22Rv1 (cell line): ENCODE measurements at regions not wholly inside any gene's neighbourhood (a gene's known extent, or its start where the extent isn't known, plus 50 kb on each side); places are given as distances from the start of the nearest gene placed in this dataset.

ENCODE experiments used
- ZFX ChIP-seq: fragments of 450-650 bp; IDR thresholded peaks from 2 replicates; pipeline ENCODE4 v1.6.1; 2017; ENCODE audit warnings: antibody characterized with exemption, borderline replicate concordance
- TF ChIP-seq, protein P1 (sequence below): fragments of 450-650 bp; IDR thresholded peaks from 2 replicates; pipeline ENCODE4 v1.5.1; 2017; ENCODE audit warnings: mild to moderate bottlenecking

- TF ChIP-seq, protein P1, sequence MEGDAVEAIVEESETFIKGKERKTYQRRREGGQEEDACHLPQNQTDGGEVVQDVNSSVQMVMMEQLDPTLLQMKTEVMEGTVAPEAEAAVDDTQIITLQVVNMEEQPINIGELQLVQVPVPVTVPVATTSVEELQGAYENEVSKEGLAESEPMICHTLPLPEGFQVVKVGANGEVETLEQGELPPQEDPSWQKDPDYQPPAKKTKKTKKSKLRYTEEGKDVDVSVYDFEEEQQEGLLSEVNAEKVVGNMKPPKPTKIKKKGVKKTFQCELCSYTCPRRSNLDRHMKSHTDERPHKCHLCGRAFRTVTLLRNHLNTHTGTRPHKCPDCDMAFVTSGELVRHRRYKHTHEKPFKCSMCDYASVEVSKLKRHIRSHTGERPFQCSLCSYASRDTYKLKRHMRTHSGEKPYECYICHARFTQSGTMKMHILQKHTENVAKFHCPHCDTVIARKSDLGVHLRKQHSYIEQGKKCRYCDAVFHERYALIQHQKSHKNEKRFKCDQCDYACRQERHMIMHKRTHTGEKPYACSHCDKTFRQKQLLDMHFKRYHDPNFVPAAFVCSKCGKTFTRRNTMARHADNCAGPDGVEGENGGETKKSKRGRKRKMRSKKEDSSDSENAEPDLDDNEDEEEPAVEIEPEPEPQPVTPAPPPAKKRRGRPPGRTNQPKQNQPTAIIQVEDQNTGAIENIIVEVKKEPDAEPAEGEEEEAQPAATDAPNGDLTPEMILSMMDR, result no peak
- no peak for TF ChIP-seq ZFX
These were observed 675.5 kb downstream of the NUP35 start for GRCh38 chr2:183799761-183800160.
